Muscle layer of duodenum (tissue), 2 donors: ENCODE measurements at regions not wholly inside any gene's neighbourhood (a gene's known extent, or its start where the extent isn't known, plus 50 kb on each side); places are given as distances from the start of the nearest gene placed in this dataset.

Source experiments
- H3K27ac ChIP-seq: one replicate; pipeline ENCODE4 v1.7.0; 2013; ENCODE audit warnings: mild to moderate bottlenecking, low read length
- H3K27me3 ChIP-seq: one replicate; pipeline ENCODE4 v1.7.0; 2013; ENCODE audit warnings: low read depth, mild to moderate bottlenecking, control low read depth, low read length
- H3K36me3 ChIP-seq, 2 donors: one replicate each; pipeline ENCODE4 v1.7.0; 2013; ENCODE audit warnings: low read length in 2 of 2, control low read depth in 1 of 2, mild to moderate bottlenecking in 1 of 2; ENCODE audit not compliant: insufficient read depth in 2 of 2, control insufficient read depth in 1 of 2
- H3K4me1 ChIP-seq, 2 donors: one replicate each; pipeline ENCODE4 v1.7.0; 2013; ENCODE audit warnings: low read length in 2 of 2, mild to moderate bottlenecking in 2 of 2, control low read depth in 1 of 2, moderate library complexity in 1 of 2; ENCODE audit not compliant: insufficient read depth in 2 of 2, control insufficient read depth in 1 of 2
- H3K4me3 ChIP-seq, 2 donors: one replicate each; pipeline ENCODE4 v1.7.0; 2013; ENCODE audit warnings: low read length in 2 of 2, low read depth in 1 of 2, mild to moderate bottlenecking in 1 of 2
- H3K9me3 ChIP-seq, 2 donors: one replicate each; pipeline ENCODE4 v1.7.0; 2013; ENCODE audit warnings: low read length in 2 of 2, control low read depth in 1 of 2, mild to moderate bottlenecking in 1 of 2; ENCODE audit not compliant: control insufficient read depth in 1 of 2
- donor health status: healthy.

GRCh38 chr1:200279810-200280411, 129.9 kb downstream of the ZNF281 start:
- no peak overlapping the region for H3K4me3 ChIP-seq

GRCh38 chr1:200275816-200276453, 133.9 kb downstream of the ZNF281 start:
- H3K4me3 ChIP-seq, result no peak overlapping the region
- H3K9me3 ChIP-seq, result no peaks in the 10 kb centered on the region
- no peaks in the 10 kb centered on the region for H3K27me3 ChIP-seq
- H3K27ac ChIP-seq, result no peak overlapping the region
- no peaks in the 10 kb centered on the region for H3K4me1 ChIP-seq
- H3K36me3 ChIP-seq, result no peaks in the 10 kb centered on the region

More at GRCh38 chr1:200279810-200280411, 129.9 kb downstream of the ZNF281 start:
- Histone ChIP-seq H3K27ac (no peak overlapping the region), H3K9me3 (no peaks in the 10 kb centered on the region), H3K36me3 (no peaks in the 10 kb centered on the region), H3K27me3 (no peaks in the 10 kb centered on the region), H3K4me1 (no peaks in the 10 kb centered on the region)

GRCh38 chr1:200275415-200275814, 134.4 kb downstream of the ZNF281 start:
- H3K27ac ChIP-seq, result no peak overlapping the region
- H3K36me3 ChIP-seq, result no peaks in the 10 kb centered on the region
- H3K4me3 ChIP-seq, result no peak overlapping the region
- no peaks in the 10 kb centered on the region for H3K9me3 ChIP-seq
- H3K4me1 ChIP-seq, result no peaks in the 10 kb centered on the region
- H3K27me3 ChIP-seq, result no peaks in the 10 kb centered on the region

- Histone ChIP-seq H3K27ac (no peak overlapping the region), H3K36me3 (no peaks in the 10 kb centered on the region), H3K27me3 (no peaks in the 10 kb centered on the region), H3K4me1 (no peaks in the 10 kb centered on the region), H3K9me3 (no peaks in the 10 kb centered on the region), H3K4me3 (no peak overlapping the region)
Measured at GRCh38 chr1:200274116-200274515, 135.7 kb downstream of the ZNF281 start.

DNA sequence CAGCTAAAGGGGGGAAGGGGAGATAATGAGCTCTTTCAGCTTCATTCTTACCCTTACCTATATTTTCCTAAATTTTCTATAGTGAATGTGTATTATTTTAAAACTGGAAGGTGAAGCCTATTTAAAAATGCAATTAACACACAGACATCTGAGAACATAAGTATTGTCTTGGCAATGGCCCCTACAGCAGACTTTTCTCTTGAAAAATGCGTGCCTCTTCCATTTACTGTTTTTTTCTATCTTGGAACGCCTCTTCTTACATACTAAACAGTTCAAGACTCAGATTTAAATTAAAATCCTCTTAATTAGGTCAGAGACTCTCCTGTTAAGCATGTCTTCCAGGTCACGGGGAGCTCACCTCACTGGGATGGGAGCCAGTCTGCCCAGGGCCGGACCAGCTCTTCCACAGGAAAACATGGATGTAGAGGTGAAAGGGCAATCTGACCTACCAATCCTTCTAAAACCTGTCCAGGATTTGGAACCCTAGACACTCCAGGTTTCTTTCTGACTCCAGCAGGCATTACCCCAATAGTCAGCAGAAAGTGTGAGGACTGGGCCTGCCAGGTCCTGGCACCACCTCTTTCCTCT, 137.3 kb downstream of the ZNF281 start:
- no peaks in the 10 kb centered on the region for H3K9me3 ChIP-seq
- H3K36me3 ChIP-seq, result no peaks in the 10 kb centered on the region
- no peaks in the 10 kb centered on the region for H3K27me3 ChIP-seq
- H3K4me3 ChIP-seq, result no peak overlapping the region
- no peak overlapping the region for H3K27ac ChIP-seq
- no peaks in the 10 kb centered on the region for H3K4me1 ChIP-seq

DNA sequence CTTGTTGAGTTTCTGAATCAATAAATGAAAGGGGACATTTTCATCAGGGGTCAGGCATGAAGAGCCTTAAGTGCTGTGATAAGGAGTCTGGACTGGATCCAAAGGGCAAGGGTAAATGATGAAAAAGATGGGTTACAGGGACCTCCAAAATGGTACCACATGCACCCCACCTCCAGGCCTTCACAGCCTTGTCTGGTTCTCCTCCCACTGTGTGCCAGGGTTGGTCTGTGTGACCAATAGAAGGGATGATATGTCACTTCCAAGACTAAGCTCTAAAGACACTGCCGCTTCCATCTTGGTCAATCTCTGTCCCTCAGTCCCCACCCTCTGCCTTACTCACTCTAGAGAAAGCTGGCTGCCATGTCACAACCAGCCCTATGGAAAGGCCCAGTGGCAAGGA, 140.6 kb downstream of the ZNF281 start:
- H3K27me3 ChIP-seq, result no peaks in the 10 kb centered on the region
- H3K4me1 ChIP-seq, result no peaks in the 10 kb centered on the region
- H3K4me3 ChIP-seq, result no peak overlapping the region
- no peak overlapping the region for H3K27ac ChIP-seq
- no peaks in the 10 kb centered on the region for H3K36me3 ChIP-seq
- H3K9me3 ChIP-seq, result no peaks in the 10 kb centered on the region

GRCh38 chr1:200267937-200268336, 141.9 kb downstream of the ZNF281 start:
- Histone ChIP-seq H3K36me3 (no peaks in the 10 kb centered on the region), H3K27me3 (no peaks in the 10 kb centered on the region), H3K27ac (no peak overlapping the region), H3K9me3 (no peaks in the 10 kb centered on the region), H3K4me1 (no peaks in the 10 kb centered on the region), H3K4me3 (no peak overlapping the region)

GRCh38 chr1:200267458-200267857, 142.4 kb downstream of the ZNF281 start:
- H3K27ac ChIP-seq, result no peak overlapping the region
- H3K4me1 ChIP-seq, result no peaks in the 10 kb centered on the region
- no peaks in the 10 kb centered on the region for H3K36me3 ChIP-seq
- H3K27me3 ChIP-seq, result no peaks in the 10 kb centered on the region
- H3K9me3 ChIP-seq, result no peaks in the 10 kb centered on the region
- no peak overlapping the region for H3K4me3 ChIP-seq

DNA sequence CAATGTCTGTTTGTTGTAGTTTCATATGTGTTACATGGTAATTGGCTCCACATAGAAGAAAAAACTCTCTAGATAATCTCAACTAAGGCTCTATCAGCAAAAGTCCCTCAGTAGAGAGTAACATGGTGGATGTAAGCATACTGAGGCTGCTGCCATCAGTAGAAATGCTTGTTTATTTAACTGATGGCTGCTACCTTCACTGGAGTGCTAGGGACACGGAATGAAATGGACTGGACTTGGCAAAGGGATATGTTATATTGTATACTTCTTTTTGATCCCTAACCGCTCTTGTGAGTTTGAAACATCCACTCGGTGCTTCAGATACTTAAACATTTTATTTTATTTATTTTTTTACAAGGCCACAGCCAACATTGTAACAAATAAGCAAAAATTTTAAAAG, 143.0 kb downstream of the ZNF281 start:
- no peak overlapping the region for H3K4me3 ChIP-seq
- H3K9me3 ChIP-seq, result no peaks in the 10 kb centered on the region
- no peaks in the 10 kb centered on the region for H3K27me3 ChIP-seq
- no peak overlapping the region for H3K27ac ChIP-seq
- H3K36me3 ChIP-seq, result no peaks in the 10 kb centered on the region
- no peaks in the 10 kb centered on the region for H3K4me1 ChIP-seq

DNA sequence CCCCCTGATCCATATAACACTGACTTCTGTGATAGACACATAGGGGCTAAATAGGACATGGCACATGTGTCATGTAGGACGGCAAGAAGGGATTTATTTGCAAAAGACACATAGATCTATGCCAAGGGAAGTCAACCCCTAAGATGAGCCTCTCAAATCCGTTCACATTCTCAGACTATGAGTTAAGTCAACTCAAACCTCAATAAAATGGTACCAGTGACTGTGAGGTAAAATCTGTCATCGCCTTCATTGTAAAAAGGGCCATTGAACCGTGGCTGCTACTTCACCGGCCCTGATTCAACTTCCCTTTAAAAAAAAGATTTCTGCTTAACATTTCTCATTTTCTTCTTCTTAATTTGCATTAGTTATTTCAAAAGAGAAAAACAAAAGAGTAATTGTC, 144.0 kb downstream of the ZNF281 start:
- H3K9me3 ChIP-seq, result no peaks in the 10 kb centered on the region
- no peaks in the 10 kb centered on the region for H3K27me3 ChIP-seq
- H3K27ac ChIP-seq, result no peak overlapping the region
- no peak overlapping the region for H3K4me3 ChIP-seq
- H3K4me1 ChIP-seq, result no peaks in the 10 kb centered on the region
- no peaks in the 10 kb centered on the region for H3K36me3 ChIP-seq

- Histone ChIP-seq H3K4me1 (no peaks in the 10 kb centered on the region), H3K36me3 (no peaks in the 10 kb centered on the region), H3K4me3 (no peak overlapping the region), H3K9me3 (no peaks in the 10 kb centered on the region), H3K27ac (no peak overlapping the region), H3K27me3 (no peaks in the 10 kb centered on the region)
Measured at GRCh38 chr1:200265104-200265503, 144.7 kb downstream of the ZNF281 start.

- H3K4me3 ChIP-seq, result no peak overlapping the region
- H3K4me1 ChIP-seq, result no peaks in the 10 kb centered on the region
- no peaks in the 10 kb centered on the region for H3K36me3 ChIP-seq
- no peak overlapping the region for H3K27ac ChIP-seq
- H3K9me3 ChIP-seq, result no peaks in the 10 kb centered on the region
- H3K27me3 ChIP-seq, result no peaks in the 10 kb centered on the region
Measured at GRCh38 chr1:200263203-200263602, 146.6 kb downstream of the ZNF281 start.
